ENCODE measurements at regions not wholly inside any gene's neighbourhood (a gene's known extent, or its start where the extent isn't known, plus 50 kb on each side); places are given as distances from the start of the nearest gene placed in this dataset.

DNA sequence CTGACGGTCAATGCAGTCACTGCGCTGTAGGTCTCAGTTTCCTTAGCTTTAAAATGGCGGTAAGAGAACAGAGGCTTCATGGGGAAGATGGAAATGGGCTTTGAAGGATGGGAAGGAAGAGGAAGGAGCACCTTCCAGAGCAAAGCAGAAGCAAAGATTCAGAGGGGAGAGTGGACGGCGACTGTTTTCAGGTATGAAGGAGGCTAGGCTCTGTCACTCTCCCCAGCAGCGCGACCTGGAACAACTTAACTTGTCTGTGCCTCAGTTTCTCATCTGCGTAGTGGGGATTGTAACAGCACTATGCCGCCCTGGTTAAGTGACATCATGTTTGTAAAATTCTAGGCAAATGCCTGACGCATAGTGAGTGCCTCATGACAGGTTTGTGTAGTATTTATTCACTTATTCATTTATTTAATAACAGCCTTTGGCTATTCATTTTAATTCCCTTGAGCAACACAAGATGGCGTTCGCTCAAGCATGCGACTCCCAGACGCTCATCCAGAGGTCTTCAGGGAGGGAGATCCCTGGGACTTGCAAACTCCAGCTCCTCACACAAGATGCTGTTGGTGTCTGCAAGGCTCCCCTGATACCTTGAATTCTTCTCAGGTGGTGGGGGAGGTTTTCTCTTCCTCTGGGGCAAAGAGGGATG, 336.3 kb downstream of the DYSF start:
- no peak for TF ChIP-seq SIN3A (IDR thresholded peaks at IDR 0.05; ENCODE audit: borderline replicate concordance, insufficient read depth, low read length)
- TF ChIP-seq TAF1 (IDR thresholded peaks at IDR 0.05; ENCODE audit: borderline replicate concordance, insufficient read depth, low read length): no peak
- no peak for TF ChIP-seq POLR2AphosphoS5 (IDR thresholded peaks at IDR 0.05; ENCODE audit: low read depth, low read length)
- no peak for TF ChIP-seq FOXP2 (optimal IDR thresholded peaks at IDR 0.05; ENCODE audit: borderline replicate concordance, extremely low read depth, extremely low read length, insufficient read depth)
- TF ChIP-seq, protein P1, sequence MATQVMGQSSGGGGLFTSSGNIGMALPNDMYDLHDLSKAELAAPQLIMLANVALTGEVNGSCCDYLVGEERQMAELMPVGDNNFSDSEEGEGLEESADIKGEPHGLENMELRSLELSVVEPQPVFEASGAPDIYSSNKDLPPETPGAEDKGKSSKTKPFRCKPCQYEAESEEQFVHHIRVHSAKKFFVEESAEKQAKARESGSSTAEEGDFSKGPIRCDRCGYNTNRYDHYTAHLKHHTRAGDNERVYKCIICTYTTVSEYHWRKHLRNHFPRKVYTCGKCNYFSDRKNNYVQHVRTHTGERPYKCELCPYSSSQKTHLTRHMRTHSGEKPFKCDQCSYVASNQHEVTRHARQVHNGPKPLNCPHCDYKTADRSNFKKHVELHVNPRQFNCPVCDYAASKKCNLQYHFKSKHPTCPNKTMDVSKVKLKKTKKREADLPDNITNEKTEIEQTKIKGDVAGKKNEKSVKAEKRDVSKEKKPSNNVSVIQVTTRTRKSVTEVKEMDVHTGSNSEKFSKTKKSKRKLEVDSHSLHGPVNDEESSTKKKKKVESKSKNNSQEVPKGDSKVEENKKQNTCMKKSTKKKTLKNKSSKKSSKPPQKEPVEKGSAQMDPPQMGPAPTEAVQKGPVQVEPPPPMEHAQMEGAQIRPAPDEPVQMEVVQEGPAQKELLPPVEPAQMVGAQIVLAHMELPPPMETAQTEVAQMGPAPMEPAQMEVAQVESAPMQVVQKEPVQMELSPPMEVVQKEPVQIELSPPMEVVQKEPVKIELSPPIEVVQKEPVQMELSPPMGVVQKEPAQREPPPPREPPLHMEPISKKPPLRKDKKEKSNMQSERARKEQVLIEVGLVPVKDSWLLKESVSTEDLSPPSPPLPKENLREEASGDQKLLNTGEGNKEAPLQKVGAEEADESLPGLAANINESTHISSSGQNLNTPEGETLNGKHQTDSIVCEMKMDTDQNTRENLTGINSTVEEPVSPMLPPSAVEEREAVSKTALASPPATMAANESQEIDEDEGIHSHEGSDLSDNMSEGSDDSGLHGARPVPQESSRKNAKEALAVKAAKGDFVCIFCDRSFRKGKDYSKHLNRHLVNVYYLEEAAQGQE (IDR thresholded peaks at IDR 0.05; ENCODE audit: insufficient read depth in 1 of 2, low read depth in 2 of 2, low read length in 2 of 2): no peak

DNA sequence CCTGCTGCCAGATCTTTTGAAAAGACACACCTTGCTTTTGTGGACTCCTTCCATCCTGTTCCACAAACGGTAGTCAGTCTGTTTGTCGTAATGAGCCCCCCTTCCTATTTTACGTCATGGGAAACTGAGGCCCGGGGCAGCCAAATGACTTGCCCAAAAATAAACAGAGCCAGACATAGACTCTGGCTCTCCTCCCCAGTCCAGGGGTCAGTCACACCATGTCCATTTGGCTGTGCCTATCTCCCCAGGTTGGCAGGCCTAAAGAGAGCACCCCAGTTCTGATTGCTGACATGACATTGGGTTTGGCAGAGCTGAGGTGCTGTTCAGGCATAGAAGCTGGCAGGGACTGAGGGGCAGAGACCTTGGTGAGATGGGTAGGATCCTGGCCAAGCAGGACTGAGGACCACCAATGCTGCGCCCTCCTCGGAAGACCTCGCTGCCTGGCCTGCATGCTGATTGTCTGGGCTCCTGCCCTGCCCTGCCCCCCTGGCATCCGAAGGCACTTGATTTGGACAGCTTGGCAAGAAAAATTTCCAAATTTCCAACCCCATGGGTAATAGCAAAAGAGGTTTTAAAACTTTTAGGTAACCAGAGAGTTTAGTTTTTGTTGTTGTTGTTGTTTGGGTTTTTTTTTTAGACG, 335.4 kb downstream of the DYSF start:
- TF ChIP-seq FOXP2 (optimal IDR thresholded peaks at IDR 0.05; ENCODE audit: borderline replicate concordance, extremely low read depth, extremely low read length, insufficient read depth): no peak
- no peak for TF ChIP-seq TAF1 (IDR thresholded peaks at IDR 0.05; ENCODE audit: borderline replicate concordance, insufficient read depth, low read length)
- TF ChIP-seq POLR2AphosphoS5 (IDR thresholded peaks at IDR 0.05; ENCODE audit: low read depth, low read length): no peak
- TF ChIP-seq SIN3A (IDR thresholded peaks at IDR 0.05; ENCODE audit: borderline replicate concordance, insufficient read depth, low read length): no peak
- TF ChIP-seq, protein P1 (IDR thresholded peaks at IDR 0.05; ENCODE audit: insufficient read depth in 1 of 2, low read depth in 2 of 2, low read length in 2 of 2): no peak

DNA sequence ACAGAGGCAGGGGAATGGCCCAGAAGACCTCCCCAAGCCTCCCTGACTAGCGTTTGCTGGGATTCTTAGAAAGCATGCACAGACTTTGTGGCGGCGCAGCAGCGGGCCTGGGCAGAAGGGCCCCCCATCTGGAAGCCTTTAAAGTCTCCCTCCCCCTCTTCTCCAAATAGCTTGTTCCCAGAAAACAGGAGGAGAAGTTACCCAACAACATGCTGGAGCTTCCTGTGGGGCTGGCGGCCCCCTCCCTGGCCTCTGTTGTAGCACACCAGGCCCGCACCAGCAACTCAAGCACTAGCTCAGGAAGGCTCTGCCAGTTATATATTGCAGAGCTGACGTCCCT, 334.8 kb downstream of the DYSF start:
- TF ChIP-seq SIN3A (IDR thresholded peaks at IDR 0.05; ENCODE audit: borderline replicate concordance, insufficient read depth, low read length) (no peak), TAF1 (IDR thresholded peaks at IDR 0.05; ENCODE audit: borderline replicate concordance, insufficient read depth, low read length) (no peak), FOXP2 (optimal IDR thresholded peaks at IDR 0.05; ENCODE audit: borderline replicate concordance, extremely low read depth, extremely low read length, insufficient read depth) (no peak), POLR2AphosphoS5 (IDR thresholded peaks at IDR 0.05; ENCODE audit: low read depth, low read length) (no peak)
- TF ChIP-seq, protein P1 (IDR thresholded peaks at IDR 0.05; ENCODE audit: insufficient read depth in 1 of 2, low read depth in 2 of 2, low read length in 2 of 2): no peak

DNA sequence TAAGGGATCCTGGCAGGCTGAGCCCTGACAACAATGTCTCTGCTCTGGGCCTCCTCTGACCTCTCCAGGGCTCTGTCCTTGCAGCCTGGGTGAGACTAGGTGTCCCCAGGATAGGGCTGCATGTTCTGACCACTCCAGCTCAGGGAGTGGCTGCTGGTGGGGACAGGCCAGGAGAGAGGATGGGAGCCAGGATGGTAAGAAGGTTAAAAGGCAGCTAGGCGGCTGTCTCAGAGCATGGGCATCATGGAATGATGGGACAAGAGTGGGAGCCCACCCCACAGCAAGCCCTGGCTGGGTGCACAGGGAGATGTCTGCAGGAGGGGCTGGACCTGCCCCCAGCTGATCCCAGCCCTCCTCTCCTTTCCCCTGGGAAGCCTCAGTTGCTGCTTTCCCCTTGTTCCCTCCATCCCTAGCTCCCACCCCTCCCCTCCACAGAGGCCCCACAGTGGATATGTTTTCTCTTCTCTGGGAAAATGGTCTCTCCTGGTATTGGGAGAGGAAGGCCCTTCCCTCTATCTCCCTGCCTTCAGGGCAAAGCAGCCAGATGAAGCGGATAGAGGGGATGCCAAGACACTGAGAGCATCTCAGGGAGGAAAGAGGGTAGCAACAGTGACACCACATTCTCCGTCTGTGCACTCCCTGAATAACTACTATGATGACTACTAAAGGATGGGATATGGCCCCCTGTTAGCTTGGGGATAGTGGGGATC, 334.3 kb downstream of the DYSF start:
- TF ChIP-seq SIN3A (IDR thresholded peaks at IDR 0.05; ENCODE audit: borderline replicate concordance, insufficient read depth, low read length) (no peak), POLR2AphosphoS5 (IDR thresholded peaks at IDR 0.05; ENCODE audit: low read depth, low read length) (no peak), TAF1 (IDR thresholded peaks at IDR 0.05; ENCODE audit: borderline replicate concordance, insufficient read depth, low read length) (no peak), FOXP2 (optimal IDR thresholded peaks at IDR 0.05; ENCODE audit: borderline replicate concordance, extremely low read depth, extremely low read length, insufficient read depth) (no peak)
- TF ChIP-seq, protein P1 (IDR thresholded peaks at IDR 0.05; ENCODE audit: insufficient read depth in 1 of 2, low read depth in 2 of 2, low read length in 2 of 2): no peak
